Ovary (tissue), 7 donors: ENCODE measurements at regions not wholly inside any gene's neighbourhood (a gene's known extent, or its start where the extent isn't known, plus 50 kb on each side); places are given as distances from the start of the nearest gene placed in this dataset.

Source experiments
- DNase-seq, 5 donors: peaks; one replicate each; pipeline ENCODE4 v3.0.0-alpha.2; 2019 to 2020
- H3K27ac ChIP-seq, 2 donors: fragments of 200-600 bp; one replicate each; pipeline versions ENCODE4 v1.5.1 to v1.8.0; 2019 to 2022
- H3K27me3 ChIP-seq: fragments of 200-600 bp; one replicate; pipeline ENCODE4 v1.8.0; 2022
- H3K36me3 ChIP-seq: fragments of 200-600 bp; sonication (generic); one replicate; pipeline ENCODE4 v1.5.1; 2019
- H3K4me1 ChIP-seq: one replicate; pipeline ENCODE4 v1.8.1; 2013; ENCODE audit warnings: mild to moderate bottlenecking, moderate library complexity; ENCODE audit not compliant: insufficient read depth
- H3K4me3 ChIP-seq: fragments of 200-600 bp; sonication (generic); one replicate; pipeline ENCODE4 v1.5.1; 2017
- H3K9me3 ChIP-seq, 2 donors: fragments of 200-600 bp in 1 of 2; sonication (generic) in 1 of 2; one replicate each; pipeline versions ENCODE4 v1.5.1 to v1.8.1; 2013 to 2019; ENCODE audit warnings: mild to moderate bottlenecking in 1 of 2, moderate library complexity in 1 of 2
- EP300 ChIP-seq: sonication (generic); formaldehyde crosslinking; IDR thresholded peaks from one replicate; pipeline ENCODE4 v1.6.1; 2017; ENCODE audit warnings: antibody characterized with exemption
- POLR2A ChIP-seq: fragments of 450-650 bp; IDR thresholded peaks from one replicate; pipeline ENCODE4 v1.6.1; 2017; ENCODE audit warnings: antibody characterized with exemption, mild to moderate bottlenecking, moderate library complexity
- WGBS, 3 donors: extraction: QIAGEN DNeasy Blood & Tissue Kit in 1 of 3; methylation state at CpG; one replicate each; pipeline versions ENCODE4 v1.1.5 to v1.1.7; 2013 to 2017; 5-methylcytosine and 5-hydroxymethylcytosine counted together
- intact Hi-C, 4 donors: fragments of 100-400 bp; cut with DNase I; formaldehyde crosslinking; loops; one replicate each; pipeline versions ENCODE4 v1.11.0 to v1.15.1; 2022 to 2023
- TF ChIP-seq, protein P1 (sequence below), 3 donors: fragments of 450-650 bp in 2 of 3; fragments of 200-600 bp in 1 of 3; IDR thresholded peaks; one replicate each; pipeline versions ENCODE4 v1.5.1 to v1.8.0; 2016 to 2022; ENCODE audit warnings: antibody characterized with exemption in 3 of 3, mild to moderate bottlenecking in 1 of 3
- donor health status: DM: no; HTN: no; CAD: no; lungs with moderate emphysema.
- donor health status: DM: no; HTN: no; CAD: no.
- donor health status: Bipolar disorder and iron deficiency.
- donor health status: DM: no; HTN: no; CAD: no.
- donor health status: DM: yes; HTN: yes; CAD: no.

DNA sequence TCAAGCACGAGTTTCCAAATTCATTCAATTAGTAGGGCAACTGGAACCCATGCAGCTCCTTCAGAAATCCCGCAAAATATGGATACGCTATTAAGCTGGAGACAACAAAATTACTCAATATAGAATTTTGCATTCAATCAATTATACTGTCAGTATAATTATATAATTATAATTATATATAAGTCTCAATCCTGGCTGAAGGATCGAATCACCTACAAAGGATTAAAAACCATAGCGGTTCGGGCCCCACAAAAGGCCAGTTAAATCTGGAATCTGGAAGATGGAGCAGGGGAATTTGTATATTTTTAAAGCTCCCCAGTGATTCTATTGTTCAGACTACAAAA is 55.7 kb downstream of the FHIP2A start:
- H3K9me3 ChIP-seq: no peaks in the 10 kb centered on the region

DNA sequence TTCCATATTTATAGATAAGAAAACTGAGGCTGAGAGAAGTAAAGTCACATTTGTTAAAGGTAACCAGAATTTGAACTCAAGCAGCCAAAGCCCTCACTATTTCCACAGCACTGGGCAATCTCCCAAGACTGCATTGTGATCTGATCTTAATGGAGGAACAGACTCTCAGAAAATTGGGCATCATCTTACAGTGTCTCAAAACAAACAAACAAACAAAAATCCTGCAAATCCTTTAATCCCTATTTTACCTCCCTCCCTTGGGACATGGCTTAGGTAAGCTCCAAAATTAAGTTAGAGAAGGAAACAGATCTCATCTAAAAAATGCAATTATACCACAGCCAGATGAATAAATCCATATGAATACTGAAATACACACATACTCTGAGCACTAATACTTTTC is 57.5 kb downstream of the FHIP2A start:
- DNase-seq: no peak
- Histone ChIP-seq H3K9me3 (no peaks in the 10 kb centered on the region), H3K4me1 (peaks cover 9% of the 10 kb centered on the region), H3K36me3 (no peaks in the 10 kb centered on the region), H3K27ac (no peak overlapping the region), H3K4me3 (no peak overlapping the region), H3K27me3 (no peaks in the 10 kb centered on the region)
- intact Hi-C loops: loop anchor here in 2 of 4 donors (5.0 to 10.0 kb wide), 2 partner anchors 246 to 248 kb away; no protein-coding TSS in a partner anchor
- TF ChIP-seq EP300 (no peak), POLR2A (no peak)
- TF ChIP-seq, protein P1, sequence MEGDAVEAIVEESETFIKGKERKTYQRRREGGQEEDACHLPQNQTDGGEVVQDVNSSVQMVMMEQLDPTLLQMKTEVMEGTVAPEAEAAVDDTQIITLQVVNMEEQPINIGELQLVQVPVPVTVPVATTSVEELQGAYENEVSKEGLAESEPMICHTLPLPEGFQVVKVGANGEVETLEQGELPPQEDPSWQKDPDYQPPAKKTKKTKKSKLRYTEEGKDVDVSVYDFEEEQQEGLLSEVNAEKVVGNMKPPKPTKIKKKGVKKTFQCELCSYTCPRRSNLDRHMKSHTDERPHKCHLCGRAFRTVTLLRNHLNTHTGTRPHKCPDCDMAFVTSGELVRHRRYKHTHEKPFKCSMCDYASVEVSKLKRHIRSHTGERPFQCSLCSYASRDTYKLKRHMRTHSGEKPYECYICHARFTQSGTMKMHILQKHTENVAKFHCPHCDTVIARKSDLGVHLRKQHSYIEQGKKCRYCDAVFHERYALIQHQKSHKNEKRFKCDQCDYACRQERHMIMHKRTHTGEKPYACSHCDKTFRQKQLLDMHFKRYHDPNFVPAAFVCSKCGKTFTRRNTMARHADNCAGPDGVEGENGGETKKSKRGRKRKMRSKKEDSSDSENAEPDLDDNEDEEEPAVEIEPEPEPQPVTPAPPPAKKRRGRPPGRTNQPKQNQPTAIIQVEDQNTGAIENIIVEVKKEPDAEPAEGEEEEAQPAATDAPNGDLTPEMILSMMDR (IDR thresholded peaks at IDR 0.05): no peak

More for the DNA sequence above, 55.7 kb downstream of the FHIP2A start:
- Histone ChIP-seq H3K4me3 (no peak overlapping the region), H3K27ac (no peak overlapping the region), H3K4me1 (peaks cover 9% of the 10 kb centered on the region), H3K36me3 (no peaks in the 10 kb centered on the region), H3K27me3 (no peaks in the 10 kb centered on the region)
- WGBS, 3 donors: 40 to 45% (median 43%) methylated on average over 6 of the region's 6 CpGs
- no peak for DNase-seq
- TF ChIP-seq POLR2A: no peak
- no peak for TF ChIP-seq EP300
- TF ChIP-seq, protein P1 (IDR thresholded peaks at IDR 0.05): peak in 1 of 3 donors; percentile 2
- intact Hi-C loops: loop anchor here in 2 of 4 donors (5.0 to 10.0 kb wide), 2 partner anchors 248 to 250 kb away; no protein-coding TSS in a partner anchor

DNA sequence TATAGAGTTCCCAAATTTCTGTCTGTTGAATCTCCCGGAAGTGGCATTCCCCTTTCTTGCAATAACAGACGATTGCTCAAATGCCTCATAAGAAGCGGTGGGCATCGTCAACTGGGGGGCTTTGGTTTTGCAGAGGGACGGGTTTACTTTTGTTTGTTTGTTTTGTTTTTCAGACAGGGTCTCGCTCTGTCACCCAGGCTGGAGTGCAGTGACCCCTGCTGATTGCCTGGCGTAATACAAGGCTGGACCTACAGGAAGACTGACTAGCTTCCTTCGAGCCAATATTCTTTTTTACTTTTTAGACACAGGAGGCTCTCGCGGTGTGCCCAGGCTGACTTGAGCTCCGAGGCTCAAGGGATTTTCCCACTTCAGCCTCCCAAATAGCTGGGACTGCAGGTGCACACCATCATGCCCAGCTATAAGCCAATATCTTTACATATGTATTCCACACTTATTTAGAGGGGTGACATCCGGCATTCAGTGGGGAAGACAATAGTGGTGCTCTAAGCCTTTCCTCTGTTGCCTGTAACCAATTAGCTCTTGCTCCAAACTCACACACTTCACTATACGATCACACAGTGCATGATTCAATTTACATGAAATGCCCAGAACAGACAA is 58.1 kb downstream of the FHIP2A start:
- WGBS, 3 donors: 84 to 85% (median 85%) methylated on average over 13 of the region's 13 CpGs
- TF ChIP-seq, protein P1 (IDR thresholded peaks at IDR 0.05): no peak
- DNase-seq: no peak
- intact Hi-C loops: loop anchor here in 2 of 4 donors (5.0 to 10.0 kb wide), 2 partner anchors 245 to 248 kb away; no protein-coding TSS in a partner anchor
- H3K9me3 ChIP-seq: no peaks in the 10 kb centered on the region
- no peak overlapping the region for H3K27ac ChIP-seq
- no peak overlapping the region for H3K4me3 ChIP-seq
- H3K4me1 ChIP-seq: peaks cover 9% of the 10 kb centered on the region
- H3K27me3 ChIP-seq: no peaks in the 10 kb centered on the region
- no peaks in the 10 kb centered on the region for H3K36me3 ChIP-seq

DNA sequence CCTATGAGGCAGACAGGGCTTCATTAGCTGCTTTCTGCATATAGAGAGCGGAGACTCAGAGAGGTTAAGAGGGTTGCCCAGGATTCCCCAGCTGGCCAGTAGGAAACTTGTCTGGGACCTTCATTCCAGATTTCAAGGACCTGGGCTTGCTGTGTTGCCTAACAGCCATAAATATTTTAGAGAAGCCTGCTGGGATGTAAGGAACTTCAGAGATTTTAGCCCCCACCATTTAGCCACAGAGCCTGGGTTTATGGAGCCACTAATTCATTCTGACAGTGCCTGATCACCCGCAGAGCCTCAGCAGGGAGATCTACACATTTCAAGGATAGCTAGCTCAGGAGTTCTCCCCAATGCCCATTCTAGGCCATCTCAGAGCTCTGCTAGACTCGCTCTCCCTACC is 56.6 kb upstream of the TRUB1 start:
- H3K36me3 ChIP-seq: no peaks in the 10 kb centered on the region
- H3K4me1 ChIP-seq: peaks cover 9% of the 10 kb centered on the region
- H3K27ac ChIP-seq: peak overlapping the region in 1 of 2 donors; percentile 22
- WGBS, 3 donors: 38 to 56% (median 53%) methylated on average over 3 of the region's 3 CpGs
- no peaks in the 10 kb centered on the region for H3K9me3 ChIP-seq
- H3K4me3 ChIP-seq: no peak overlapping the region
- TF ChIP-seq EP300 (no peak), POLR2A (no peak)
- TF ChIP-seq, protein P1 (IDR thresholded peaks at IDR 0.05): no peak
- H3K27me3 ChIP-seq: no peaks in the 10 kb centered on the region
- intact Hi-C loops: no loop called here
- no peak for DNase-seq
